Left lung (tissue), 4 donors: ENCODE measurements at regions not wholly inside any gene's neighbourhood (a gene's known extent, or its start where the extent isn't known, plus 50 kb on each side); places are given as distances from the start of the nearest gene placed in this dataset.

Experiments used
- ATAC-seq: fragments of 200-7000 bp; cut with Tn5 transposase; one replicate; pipeline ENCODE4 v1.9.1; 2020; ENCODE audit warnings: moderate library complexity
- DNase-seq, 4 donors: peaks; one replicate each; pipeline ENCODE4 v3.0.0-alpha.2; 2013 to 2020
- H3K27ac ChIP-seq, 2 donors: fragments of 200-600 bp; sonication (generic) in 1 of 2; one replicate each; pipeline versions ENCODE4 v1.5.0 to v1.8.0; 2020 to 2021
- H3K27me3 ChIP-seq, 2 donors: fragments of 200-600 bp; sonication (generic) in 1 of 2; one replicate each; pipeline versions ENCODE4 v1.5.0 to v1.8.0; 2020 to 2021
- H3K36me3 ChIP-seq, 2 donors: fragments of 200-600 bp; sonication (generic) in 1 of 2; one replicate each; pipeline versions ENCODE4 v1.5.0 to v1.8.0; 2020 to 2021
- H3K4me1 ChIP-seq, 2 donors: fragments of 200-600 bp; one replicate each; pipeline ENCODE4 v1.8.0; 2021
- H3K4me3 ChIP-seq, 2 donors: fragments of 200-600 bp; sonication (generic) in 1 of 2; one replicate each; pipeline versions ENCODE4 v1.5.0 to v1.8.0; 2020 to 2021; ENCODE audit warnings: mild to moderate bottlenecking in 1 of 2
- H3K9me3 ChIP-seq, 2 donors: fragments of 200-600 bp; sonication (generic) in 1 of 2; one replicate each; pipeline versions ENCODE4 v1.5.0 to v1.8.0; 2020 to 2021
- CTCF ChIP-seq, 2 donors: fragments of 200-600 bp; sonication (generic) in 1 of 2; IDR thresholded peaks; one replicate each; pipeline versions ENCODE4 v1.5.0 to v1.8.0; 2021; ENCODE audit warnings: antibody characterized with exemption in 2 of 2
- intact Hi-C, 2 donors: fragments of 100-400 bp; cut with DNase I; formaldehyde crosslinking; loops; one replicate each; pipeline versions ENCODE4 v1.11.2 to v1.14.2; 2022
- donor health status: DM: no; HTN: yes; CAD: no.
- donor health status: DM: no; HTN: no; CAD: no.

DNA sequence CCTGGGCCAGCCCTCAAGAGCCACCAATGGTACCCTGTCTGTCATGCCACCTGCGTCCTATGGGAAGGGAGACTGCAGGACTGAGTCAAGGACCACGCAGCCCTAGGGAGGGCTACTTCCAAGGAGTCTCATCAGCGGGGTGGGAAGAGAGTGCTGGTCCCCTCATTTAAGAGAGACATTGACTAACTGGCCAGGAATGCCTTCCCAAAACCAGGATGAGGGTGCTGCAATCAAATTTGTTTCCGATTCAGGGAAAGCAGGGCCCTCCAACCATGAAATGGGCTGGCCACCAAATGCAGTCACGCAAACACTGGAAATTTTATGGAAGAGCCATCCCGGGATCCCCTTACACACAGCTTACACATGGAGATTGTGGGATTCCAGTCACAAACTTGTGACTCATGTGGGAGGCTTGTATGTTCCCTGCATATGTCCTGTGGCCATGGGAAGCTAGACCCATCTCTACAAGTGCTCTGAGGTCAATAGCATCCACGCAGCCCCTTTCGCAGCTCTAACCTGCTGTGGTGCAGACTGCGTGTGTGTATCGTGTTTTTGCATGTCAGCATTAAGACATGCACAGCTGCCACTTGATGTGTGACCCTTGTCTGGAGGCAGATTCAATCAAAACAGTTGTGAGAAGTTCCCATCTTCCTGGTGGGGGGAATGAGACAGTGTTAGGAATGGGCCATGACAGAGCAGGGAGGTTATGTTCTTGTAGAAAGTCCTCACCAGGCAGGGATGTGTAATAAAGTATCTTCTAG is 53.0 kb upstream of the CST7 start:
- intact Hi-C loops = no loop called here
- H3K27me3 ChIP-seq = no peaks in the 10 kb centered on the region
- no peaks in the 10 kb centered on the region for H3K4me1 ChIP-seq
- DNase-seq = no peak
- no peaks in the 10 kb centered on the region for H3K36me3 ChIP-seq
- TF ChIP-seq CTCF (IDR thresholded peaks at IDR 0.05) = no peak
- H3K27ac ChIP-seq = no peak overlapping the region
- H3K4me3 ChIP-seq = no peak overlapping the region
- H3K9me3 ChIP-seq = peaks cover 0 to 31% of the 10 kb centered on the region in 2 donors
- no peak for ATAC-seq

DNA sequence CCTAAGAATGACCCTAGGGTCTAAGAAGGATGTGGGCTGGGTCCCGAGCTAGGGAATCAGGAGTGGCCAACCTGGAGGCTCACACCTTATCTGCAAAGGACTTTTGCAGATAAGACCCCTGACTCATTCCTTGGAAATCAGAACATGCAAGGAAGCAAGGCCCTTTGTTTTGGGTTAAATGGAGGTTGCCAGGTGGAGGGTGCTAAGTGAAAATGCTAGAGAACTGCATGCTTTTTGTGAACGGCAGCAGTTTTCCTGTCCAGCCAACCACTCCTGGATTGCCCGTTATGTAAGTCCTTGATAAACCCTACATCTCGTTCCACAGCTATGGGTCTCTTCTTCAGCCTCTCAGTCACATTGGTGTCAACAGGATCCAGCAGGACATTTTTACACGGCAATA is 52.1 kb upstream of the CST7 start:
- ATAC-seq (no peak), DNase-seq (no peak)
- Histone ChIP-seq H3K4me1 (no peaks in the 10 kb centered on the region), H3K4me3 (no peak overlapping the region), H3K9me3 (peaks cover 0 to 31% of the 10 kb centered on the region in 2 donors), H3K27me3 (no peaks in the 10 kb centered on the region), H3K36me3 (no peaks in the 10 kb centered on the region), H3K27ac (no peak overlapping the region)
- intact Hi-C loops = no loop called here
- no peak for TF ChIP-seq CTCF (IDR thresholded peaks at IDR 0.05)

GRCh38 chr20:24897974-24898373 is 51.1 kb upstream of the CST7 start:
- no peak for ATAC-seq
- no peaks in the 10 kb centered on the region for H3K4me1 ChIP-seq
- no peaks in the 10 kb centered on the region for H3K36me3 ChIP-seq
- TF ChIP-seq CTCF (IDR thresholded peaks at IDR 0.05) = no peak
- H3K9me3 ChIP-seq = peaks cover 0 to 31% of the 10 kb centered on the region in 2 donors
- H3K27me3 ChIP-seq = no peaks in the 10 kb centered on the region
- no peak overlapping the region for H3K4me3 ChIP-seq
- intact Hi-C loops = no loop called here
- no peak overlapping the region for H3K27ac ChIP-seq
- DNase-seq = no peak

DNA sequence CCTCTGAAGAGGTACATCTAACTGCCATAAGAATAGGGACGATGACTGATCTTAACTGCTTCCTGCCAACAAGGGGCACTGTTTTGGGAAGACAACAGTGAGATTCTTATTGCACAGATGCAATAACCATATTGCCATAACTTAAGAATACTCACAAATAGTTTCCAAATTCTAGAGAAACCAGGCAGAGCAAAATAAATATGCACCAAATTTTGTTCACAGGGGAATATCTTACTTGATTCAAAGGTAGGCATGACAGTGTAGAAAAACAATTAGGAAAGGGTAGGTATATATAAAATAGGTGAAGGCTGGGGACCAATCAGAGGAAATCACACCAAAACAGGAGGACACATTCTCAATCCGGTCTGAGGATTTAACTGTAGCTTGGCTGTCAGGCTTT is 49.9 kb upstream of the CST7 start:
- peaks cover 0 to 31% of the 10 kb centered on the region in 2 donors for H3K9me3 ChIP-seq
- no peak overlapping the region for H3K27ac ChIP-seq
- DNase-seq (no peak), ATAC-seq (no peak)
- no peaks in the 10 kb centered on the region for H3K4me1 ChIP-seq
- no peak overlapping the region for H3K4me3 ChIP-seq
- no peaks in the 10 kb centered on the region for H3K27me3 ChIP-seq
- no peaks in the 10 kb centered on the region for H3K36me3 ChIP-seq
- intact Hi-C loops = no loop called here
- TF ChIP-seq CTCF (IDR thresholded peaks at IDR 0.05) = no peak
